Activated naive CD8-positive, alpha-beta T cell treated with anti-CD3 and anti-CD28 coated beads, Interleukin-2, amount 50 U/mL, for 24 hours (primary cell): ENCODE measurements at regions not wholly inside any gene's neighbourhood (a gene's known extent, or its start where the extent isn't known, plus 50 kb on each side); places are given as distances from the start of the nearest gene placed in this dataset.
"Not testable (repeated sequence)": the region's sequence is repeated elsewhere in the genome, so short reads cannot be mapped to it uniquely, and the experiment has no call there.

Experiments
- ATAC-seq: fragments of 150-1000 bp; cut with Tn5 transposase; one replicate; pipeline ENCODE4 v1.10.0; 2021
- DNase-seq: peaks from one replicate; pipeline ENCODE4 v3.0.0; 2021
- H3K27ac Mint-ChIP-seq: one replicate; pipeline ENCODE4 v1.8.0; 2021; ENCODE audit warnings: mild to moderate bottlenecking, mixed read lengths
- H3K27me3 Mint-ChIP-seq: one replicate; pipeline ENCODE4 v1.8.0; 2021; ENCODE audit warnings: mixed read lengths
- H3K36me3 Mint-ChIP-seq: one replicate; pipeline ENCODE4 v1.8.0; 2021; ENCODE audit warnings: low read depth, mixed read lengths
- H3K4me1 Mint-ChIP-seq: one replicate; pipeline ENCODE4 v1.8.0; 2021; ENCODE audit warnings: mixed read lengths
- H3K4me3 Mint-ChIP-seq: one replicate; pipeline ENCODE4 v1.8.0; 2021; ENCODE audit warnings: mild to moderate bottlenecking, moderate library complexity, mixed read lengths
- H3K9me3 Mint-ChIP-seq: one replicate; pipeline ENCODE4 v1.8.0; 2021; ENCODE audit warnings: mixed read lengths

- not testable (repeated sequence) for H3K36me3 Mint-ChIP-seq, H3K4me3 Mint-ChIP-seq, H3K4me1 Mint-ChIP-seq, ATAC-seq, H3K27ac Mint-ChIP-seq
- Mint-ChIP-seq H3K27me3 (peaks cover 11% of the 10 kb centered on the region), H3K9me3 (peaks cover 34% of the 10 kb centered on the region)
- DNase-seq, result peak; percentile 50
Measured at GRCh38 chr20:29327600-29328420, 1929.7 kb upstream of the DEFB115 start.

DNA sequence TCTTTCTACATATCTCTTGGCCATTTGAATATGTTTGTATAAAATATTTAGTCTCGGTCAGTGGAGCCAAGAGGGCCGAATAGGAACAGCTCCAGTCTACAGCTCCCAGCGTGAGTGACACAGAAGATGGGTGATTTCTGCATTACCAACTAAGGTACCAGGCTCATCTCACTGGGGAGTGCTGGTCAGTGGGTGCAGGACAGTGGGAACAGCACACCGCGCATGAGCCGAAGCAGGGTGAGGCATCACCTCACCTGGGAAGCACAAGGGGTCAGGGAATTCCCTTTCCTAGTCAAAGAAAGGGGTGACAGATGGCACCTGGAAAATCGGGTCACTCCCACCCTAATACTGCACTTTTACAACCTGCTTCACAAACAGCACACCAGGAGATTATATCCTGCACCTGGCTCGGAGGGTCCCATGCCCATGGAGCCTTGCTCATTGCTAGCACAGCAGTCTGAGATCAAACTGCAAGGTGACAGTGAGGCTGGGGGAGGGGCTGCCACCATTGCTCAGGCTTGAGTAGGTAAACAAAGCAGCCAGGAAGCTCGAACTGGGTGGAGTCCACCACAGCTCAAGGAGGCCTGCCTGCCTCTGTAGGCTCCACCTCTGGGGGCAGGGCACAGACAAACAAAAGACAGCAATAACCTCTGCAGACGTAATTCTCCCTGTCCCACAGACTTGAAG is 1926.9 kb upstream of the DEFB115 start:
- H3K4me1 Mint-ChIP-seq, H3K36me3 Mint-ChIP-seq, H3K4me3 Mint-ChIP-seq, DNase-seq, H3K27ac Mint-ChIP-seq, ATAC-seq, H3K27me3 Mint-ChIP-seq: not testable (repeated sequence)
- H3K9me3 Mint-ChIP-seq, result peaks cover 38% of the 10 kb centered on the region

- Mint-ChIP-seq H3K4me1 (no peaks in the 10 kb centered on the region), H3K27me3 (no peaks in the 10 kb centered on the region), H3K27ac (no peak overlapping the region), H3K4me3 (no peak overlapping the region), H3K36me3 (no peaks in the 10 kb centered on the region), H3K9me3 (peaks cover 19% of the 10 kb centered on the region)
- DNase-seq (no peak), ATAC-seq (no peak)
Measured at GRCh38 chr20:29349836-29350235, 1907.6 kb upstream of the DEFB115 start.

GRCh38 chr20:29375937-29376336 is 1881.5 kb upstream of the DEFB115 start:
- H3K36me3 Mint-ChIP-seq, H3K27ac Mint-ChIP-seq: not testable (repeated sequence)

DNA sequence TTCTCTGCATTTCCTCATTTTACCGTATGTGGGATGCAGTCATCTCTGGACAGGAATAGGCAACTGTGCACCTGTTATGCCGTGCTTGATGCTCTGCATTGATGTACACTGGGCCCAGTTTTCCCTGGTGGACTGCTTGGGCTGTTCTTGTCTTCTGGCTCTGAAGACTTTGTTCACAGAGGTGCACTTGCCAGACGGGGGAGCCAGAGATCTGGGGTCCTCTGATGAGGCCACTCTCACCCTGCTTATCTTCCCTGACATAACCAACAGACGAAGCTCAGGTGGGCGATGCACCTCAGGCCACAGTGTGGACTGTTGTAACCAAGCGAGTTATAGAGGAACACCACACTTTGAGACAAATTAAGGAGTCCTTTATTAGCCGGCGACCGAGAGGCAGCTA is 1864.6 kb upstream of the DEFB115 start:
- H3K27ac Mint-ChIP-seq, H3K4me3 Mint-ChIP-seq, H3K36me3 Mint-ChIP-seq, H3K27me3 Mint-ChIP-seq, ATAC-seq, DNase-seq, H3K4me1 Mint-ChIP-seq: not testable (repeated sequence)
- peaks cover 21% of the 10 kb centered on the region for H3K9me3 Mint-ChIP-seq

More at GRCh38 chr20:29375937-29376336, 1881.5 kb upstream of the DEFB115 start:
- not testable (repeated sequence) for H3K4me3 Mint-ChIP-seq, H3K27me3 Mint-ChIP-seq, DNase-seq, ATAC-seq, H3K4me1 Mint-ChIP-seq
- H3K9me3 Mint-ChIP-seq, result peaks cover 17% of the 10 kb centered on the region

DNA sequence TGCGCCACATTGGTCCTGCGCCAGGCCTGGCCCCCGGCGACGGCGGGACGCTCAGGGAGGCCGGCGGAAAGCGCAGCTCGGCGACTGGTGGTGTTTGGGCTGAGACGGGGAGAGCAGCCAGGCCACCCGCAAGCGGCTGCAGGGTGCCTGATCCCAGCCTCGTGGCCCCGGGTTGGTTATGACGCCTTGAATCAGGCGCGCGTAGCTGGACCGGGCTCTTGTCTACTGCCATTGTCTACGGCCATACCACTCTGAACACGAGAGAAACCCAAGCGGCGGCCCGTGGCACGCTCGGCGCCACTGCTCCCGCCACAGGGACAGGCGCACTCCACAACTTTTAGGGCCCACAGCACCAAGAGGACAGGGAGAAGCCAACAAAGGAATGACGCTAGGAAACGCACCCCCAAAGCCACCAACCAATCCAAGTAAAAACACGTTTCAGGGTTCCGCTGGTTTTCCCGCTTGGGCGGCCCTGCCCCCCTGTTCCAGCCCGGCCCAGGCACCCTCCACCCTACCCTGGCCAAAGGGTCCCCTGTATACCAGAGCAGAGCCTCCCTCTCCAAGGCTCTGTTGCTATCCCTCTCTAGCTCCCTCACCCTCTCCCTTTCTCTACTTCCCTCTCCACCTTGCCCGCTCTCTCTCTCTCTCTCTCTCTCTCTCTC is 1849.3 kb upstream of the DEFB115 start:
- peaks cover 16% of the 10 kb centered on the region for H3K27me3 Mint-ChIP-seq
- H3K36me3 Mint-ChIP-seq, result peaks cover 10% of the 10 kb centered on the region
- H3K4me3 Mint-ChIP-seq, result no peak overlapping the region
- peaks cover 23% of the 10 kb centered on the region for H3K9me3 Mint-ChIP-seq
- ATAC-seq (no peak), DNase-seq (no peak)
- H3K4me1 Mint-ChIP-seq, result no peaks in the 10 kb centered on the region
- no peak overlapping the region for H3K27ac Mint-ChIP-seq

- not testable (repeated sequence) for H3K36me3 Mint-ChIP-seq, H3K4me1 Mint-ChIP-seq, H3K27ac Mint-ChIP-seq, H3K4me3 Mint-ChIP-seq, DNase-seq, ATAC-seq
- H3K27me3 Mint-ChIP-seq, result peaks cover 20% of the 10 kb centered on the region
- H3K9me3 Mint-ChIP-seq, result peaks cover 27% of the 10 kb centered on the region
Measured at GRCh38 chr20:29408707-29409106, 1848.8 kb upstream of the DEFB115 start.

GRCh38 chr20:29409160-29409689 is 1848.2 kb upstream of the DEFB115 start:
- Mint-ChIP-seq H3K27me3 (peaks cover 22% of the 10 kb centered on the region), H3K9me3 (peaks cover 29% of the 10 kb centered on the region)
- ATAC-seq, H3K4me3 Mint-ChIP-seq, H3K4me1 Mint-ChIP-seq, H3K27ac Mint-ChIP-seq, DNase-seq, H3K36me3 Mint-ChIP-seq: not testable (repeated sequence)

DNA sequence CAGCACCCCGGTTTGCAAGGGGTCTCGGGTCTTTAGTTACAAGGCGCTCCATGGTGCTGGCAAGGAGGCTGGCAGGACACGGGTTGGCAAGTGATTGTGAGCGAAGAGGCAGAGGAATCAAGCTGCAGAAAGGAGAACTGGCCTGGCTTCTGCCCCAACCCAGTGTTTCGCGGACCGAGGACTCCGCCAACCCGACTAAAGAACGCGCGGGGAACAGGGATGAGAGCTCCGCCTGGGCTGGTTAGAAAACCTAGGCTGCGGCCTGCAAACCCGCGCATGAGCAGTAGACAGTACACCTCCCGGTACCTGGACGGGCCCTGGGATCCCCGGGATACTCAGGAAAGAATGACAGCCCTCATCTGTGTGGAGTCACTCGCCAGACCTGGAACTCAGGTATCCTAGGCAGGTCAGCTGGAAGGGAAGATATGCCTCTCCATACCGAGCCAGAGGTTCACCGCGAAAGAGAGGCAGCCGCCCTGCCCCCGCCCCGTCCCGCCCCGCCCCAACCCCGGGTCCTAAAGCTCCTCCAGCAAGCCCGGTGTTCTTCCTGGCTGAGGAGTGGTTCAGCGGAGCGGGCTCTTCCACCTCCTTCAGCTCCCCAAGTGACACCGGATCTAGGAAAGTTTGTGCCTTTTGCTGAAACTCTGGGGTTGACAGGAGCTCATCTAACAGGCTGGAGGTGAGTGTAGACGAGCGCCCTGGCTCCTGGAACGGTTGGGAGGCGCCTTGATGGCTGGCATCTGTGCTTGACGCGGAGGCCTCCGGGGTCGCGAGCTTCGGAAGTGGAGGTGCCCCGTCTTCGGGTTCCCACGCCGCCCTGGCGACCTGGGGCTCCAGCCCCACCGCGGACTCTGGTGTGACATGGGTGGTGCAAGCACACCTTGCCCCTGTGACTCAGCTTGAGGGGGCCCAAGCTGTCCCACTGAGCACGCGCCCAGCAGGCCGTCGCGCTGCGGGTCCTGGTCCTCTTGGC is 1847.3 kb upstream of the DEFB115 start:
- Mint-ChIP-seq H3K4me3 (no peak overlapping the region), H3K4me1 (no peaks in the 10 kb centered on the region), H3K27ac (no peak overlapping the region), H3K9me3 (peaks cover 24% of the 10 kb centered on the region), H3K27me3 (peaks cover 22% of the 10 kb centered on the region), H3K36me3 (peaks cover 10% of the 10 kb centered on the region)
- ATAC-seq (peak; percentile 24), DNase-seq (no peak)

GRCh38 chr20:29410806-29411457 is 1846.5 kb upstream of the DEFB115 start:
- peaks cover 24% of the 10 kb centered on the region for H3K9me3 Mint-ChIP-seq
- H3K27ac Mint-ChIP-seq, result no peak overlapping the region
- H3K36me3 Mint-ChIP-seq, result peaks cover 10% of the 10 kb centered on the region
- no peak for ATAC-seq
- H3K4me3 Mint-ChIP-seq, result no peak overlapping the region
- H3K4me1 Mint-ChIP-seq, result no peaks in the 10 kb centered on the region
- H3K27me3 Mint-ChIP-seq, result peaks cover 22% of the 10 kb centered on the region
- no peak for DNase-seq

GRCh38 chr20:29411458-29411820 is 1846.0 kb upstream of the DEFB115 start:
- Mint-ChIP-seq H3K9me3 (peaks cover 27% of the 10 kb centered on the region), H3K27me3 (peaks cover 22% of the 10 kb centered on the region)
- not testable (repeated sequence) for H3K36me3 Mint-ChIP-seq, H3K4me1 Mint-ChIP-seq, H3K4me3 Mint-ChIP-seq, ATAC-seq, DNase-seq, H3K27ac Mint-ChIP-seq

GRCh38 chr20:29419378-29419777 is 1838.1 kb upstream of the DEFB115 start:
- DNase-seq (no peak), ATAC-seq (no peak)
- Mint-ChIP-seq H3K27ac (no peak overlapping the region), H3K36me3 (no peaks in the 10 kb centered on the region), H3K4me3 (no peak overlapping the region), H3K27me3 (no peaks in the 10 kb centered on the region), H3K4me1 (no peaks in the 10 kb centered on the region), H3K9me3 (peaks cover 9% of the 10 kb centered on the region)

DNA sequence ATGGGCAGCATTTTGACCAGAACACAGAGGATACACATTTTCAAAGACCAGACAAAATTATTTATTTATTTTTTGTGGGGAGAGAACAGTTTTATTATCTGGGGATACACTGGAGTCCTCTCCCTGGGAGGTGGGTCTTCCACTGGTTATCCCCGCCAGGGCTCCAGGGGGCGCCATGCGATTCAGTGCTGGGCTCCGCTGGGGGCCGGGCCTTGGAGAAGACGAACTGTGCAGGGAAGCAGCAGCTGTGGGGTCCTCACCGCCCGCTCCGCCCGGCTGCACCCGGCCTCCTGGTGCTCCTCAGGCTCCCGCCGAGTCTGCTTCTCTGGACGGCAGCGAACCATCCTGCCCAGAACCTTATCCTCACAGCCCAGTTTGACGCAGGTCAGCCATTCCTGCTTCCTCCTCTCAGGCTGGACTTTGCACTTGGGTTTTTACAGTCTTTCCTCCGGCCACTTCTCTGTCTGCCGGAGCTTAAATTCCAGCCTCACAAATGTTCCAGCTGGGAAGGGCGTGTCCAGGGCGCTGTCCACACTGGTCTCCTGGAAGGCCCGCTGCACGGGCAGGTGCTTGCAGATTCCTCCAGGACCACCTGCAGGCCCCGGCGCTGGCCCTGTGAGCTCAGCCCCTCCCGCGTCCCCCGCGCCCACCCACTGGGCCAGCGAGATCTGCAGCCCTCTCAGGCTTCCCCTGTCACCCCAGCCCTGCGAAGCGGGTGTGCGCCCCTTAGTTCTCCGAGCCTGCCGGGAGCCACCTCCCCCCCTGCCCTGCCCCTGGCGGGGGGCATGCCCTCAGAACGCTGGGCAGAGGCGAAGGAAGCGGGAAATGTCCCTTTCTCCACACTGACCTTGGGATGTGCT is 1830.0 kb upstream of the DEFB115 start:
- H3K4me1 Mint-ChIP-seq, result no peaks in the 10 kb centered on the region
- no peak overlapping the region for H3K27ac Mint-ChIP-seq
- no peak overlapping the region for H3K4me3 Mint-ChIP-seq
- H3K27me3 Mint-ChIP-seq, result peaks cover 19% of the 10 kb centered on the region
- DNase-seq, result no peak
- ATAC-seq, result no peak
- H3K36me3 Mint-ChIP-seq, result no peaks in the 10 kb centered on the region
- H3K9me3 Mint-ChIP-seq, result peaks cover 9% of the 10 kb centered on the region
